ENCODE measurements at regions not wholly inside any gene's neighbourhood (a gene's known extent, or its start where the extent isn't known, plus 50 kb on each side); places are given as distances from the start of the nearest gene placed in this dataset.

GRCh38 chr4:163866728-163867315 is 372.3 kb downstream of the TMA16 start:
- no peak for DNase-seq (ENCODE audit: low read depth in 4 of 4, low spot score in 1 of 4)

GRCh38 chr4:163868445-163868844 is 374.0 kb downstream of the TMA16 start:
- no peak for DNase-seq (ENCODE audit: low read depth in 4 of 4, low spot score in 1 of 4)

GRCh38 chr4:163871078-163871477 is 376.6 kb downstream of the TMA16 start:
- no peak for DNase-seq (ENCODE audit: low read depth in 4 of 4, low spot score in 1 of 4)

GRCh38 chr4:163875327-163875726 is 380.8 kb downstream of the TMA16 start:
- DNase-seq (ENCODE audit: low read depth in 4 of 4, low spot score in 1 of 4): no peak

GRCh38 chr4:163878336-163879121 is 384.0 kb downstream of the TMA16 start:
- DNase-seq (ENCODE audit: low read depth in 4 of 4, low spot score in 1 of 4): no peak

- no peak for DNase-seq (ENCODE audit: low read depth in 4 of 4, low spot score in 1 of 4)
Measured at GRCh38 chr4:163892417-163892816, 397.9 kb downstream of the TMA16 start.

GRCh38 chr4:163895378-163896005 is 401.0 kb downstream of the TMA16 start:
- no peak for DNase-seq (ENCODE audit: low read depth in 4 of 4, low spot score in 1 of 4)

- DNase-seq (ENCODE audit: low read depth in 4 of 4, low spot score in 1 of 4): no peak
Measured at GRCh38 chr4:163901319-163901718, 406.8 kb downstream of the TMA16 start.

- no peak for DNase-seq (ENCODE audit: low read depth in 4 of 4, low spot score in 1 of 4)
Measured at GRCh38 chr4:163902417-163902816, 407.9 kb downstream of the TMA16 start.

GRCh38 chr4:163911891-163912290 is 417.4 kb downstream of the TMA16 start:
- no peak for DNase-seq (ENCODE audit: low read depth in 4 of 4, low spot score in 1 of 4)

- DNase-seq (ENCODE audit: low read depth in 4 of 4, low spot score in 1 of 4): no peak
Measured at GRCh38 chr4:163913571-163913970, 419.1 kb downstream of the TMA16 start.

- no peak for DNase-seq (ENCODE audit: low read depth in 4 of 4, low spot score in 1 of 4)
Measured at GRCh38 chr4:163915896-163916295, 421.4 kb downstream of the TMA16 start.

GRCh38 chr4:163920426-163920825 is 425.9 kb downstream of the TMA16 start:
- no peak for DNase-seq (ENCODE audit: low read depth in 4 of 4, low spot score in 1 of 4)

GRCh38 chr4:163922302-163922701 is 427.8 kb downstream of the TMA16 start:
- no peak for DNase-seq (ENCODE audit: low read depth in 4 of 4, low spot score in 1 of 4)

- no peak for DNase-seq (ENCODE audit: low read depth in 4 of 4, low spot score in 1 of 4)
Measured at GRCh38 chr4:163923092-163923491, 428.6 kb downstream of the TMA16 start.

- DNase-seq (ENCODE audit: low read depth in 4 of 4, low spot score in 1 of 4): no peak
Measured at GRCh38 chr4:163930086-163930485, 435.6 kb downstream of the TMA16 start.

GRCh38 chr4:163932504-163932903 is 438.0 kb downstream of the TMA16 start:
- DNase-seq (ENCODE audit: low read depth in 4 of 4, low spot score in 1 of 4): no peak

GRCh38 chr4:163939597-163939996 is 445.1 kb downstream of the TMA16 start:
- DNase-seq (ENCODE audit: low read depth in 4 of 4, low spot score in 1 of 4): no peak

- no peak for DNase-seq (ENCODE audit: low read depth in 4 of 4, low spot score in 1 of 4)
Measured at GRCh38 chr4:163941221-163941905, 446.9 kb downstream of the TMA16 start.

- DNase-seq (ENCODE audit: low read depth in 4 of 4, low spot score in 1 of 4): no peak
Measured at GRCh38 chr4:163948920-163949455, 454.5 kb downstream of the TMA16 start.

- no peak for DNase-seq (ENCODE audit: low read depth in 4 of 4, low spot score in 1 of 4)
Measured at GRCh38 chr4:163949976-163950601, 455.6 kb downstream of the TMA16 start.

Measured in stimulated activated CD4-positive, alpha-beta T cell treated with anti-CD3 and anti-CD28 coated beads, Interleukin-1b, Interleukin-23, amount 100 ng/mL, for 24 hours (primary cell).